Fibroblast of lung (primary cell): ENCODE measurements at regions not wholly inside any gene's neighbourhood (a gene's known extent, or its start where the extent isn't known, plus 50 kb on each side); places are given as distances from the start of the nearest gene placed in this dataset.

ENCODE experiments used
- EZH2 ChIP-seq: IDR thresholded peaks from 2 replicates; pipeline ENCODE4 v1.5.1; 2012; ENCODE audit warnings: low read length, control low read depth, mild to moderate bottlenecking; ENCODE audit errors: missing control alignments
- TF ChIP-seq, protein P1 (sequence below), 2 donors: IDR thresholded peaks in 1 of 2; conservative IDR thresholded peaks in 1 of 2; 1 replicate in 1 of 2; 2 replicates in 1 of 2; pipeline ENCODE4 v1.5.1; 2011 to 2012; ENCODE audit warnings: low read length in 2 of 2, control low read depth in 1 of 2, inconsistent platforms in 1 of 2, low read depth in 1 of 2, mild to moderate bottlenecking in 1 of 2

- TF ChIP-seq, protein P1, sequence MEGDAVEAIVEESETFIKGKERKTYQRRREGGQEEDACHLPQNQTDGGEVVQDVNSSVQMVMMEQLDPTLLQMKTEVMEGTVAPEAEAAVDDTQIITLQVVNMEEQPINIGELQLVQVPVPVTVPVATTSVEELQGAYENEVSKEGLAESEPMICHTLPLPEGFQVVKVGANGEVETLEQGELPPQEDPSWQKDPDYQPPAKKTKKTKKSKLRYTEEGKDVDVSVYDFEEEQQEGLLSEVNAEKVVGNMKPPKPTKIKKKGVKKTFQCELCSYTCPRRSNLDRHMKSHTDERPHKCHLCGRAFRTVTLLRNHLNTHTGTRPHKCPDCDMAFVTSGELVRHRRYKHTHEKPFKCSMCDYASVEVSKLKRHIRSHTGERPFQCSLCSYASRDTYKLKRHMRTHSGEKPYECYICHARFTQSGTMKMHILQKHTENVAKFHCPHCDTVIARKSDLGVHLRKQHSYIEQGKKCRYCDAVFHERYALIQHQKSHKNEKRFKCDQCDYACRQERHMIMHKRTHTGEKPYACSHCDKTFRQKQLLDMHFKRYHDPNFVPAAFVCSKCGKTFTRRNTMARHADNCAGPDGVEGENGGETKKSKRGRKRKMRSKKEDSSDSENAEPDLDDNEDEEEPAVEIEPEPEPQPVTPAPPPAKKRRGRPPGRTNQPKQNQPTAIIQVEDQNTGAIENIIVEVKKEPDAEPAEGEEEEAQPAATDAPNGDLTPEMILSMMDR (conservative IDR thresholded peaks at IDR 0.05 in 1 of 2, IDR thresholded peaks at IDR 0.05 in 1 of 2; ENCODE audit: low read depth in 1 of 2, low read length in 2 of 2): peak; percentile 40 to 69
- TF ChIP-seq EZH2: no peak
These were observed 71.0 kb upstream of the CSF3R start for GRCh38 chr1:36553591-36554322.
